ENCODE measurements at regions not wholly inside any gene's neighbourhood (a gene's known extent, or its start where the extent isn't known, plus 50 kb on each side); places are given as distances from the start of the nearest gene placed in this dataset.
"Not testable (repeated sequence)": the region's sequence is repeated elsewhere in the genome, so short reads cannot be mapped to it uniquely, and the experiment has no call there.

GRCh38 chr14:53217316-53217994 is 64.3 kb upstream of the DDHD1 start (continued):
- TF ChIP-seq USF2 (IDR thresholded peaks at IDR 0.05; ENCODE audit: low read length): peak; percentile 47
- TF ChIP-seq EP300 (IDR thresholded peaks at IDR 0.05; ENCODE audit: borderline replicate concordance in 1 of 2, low read depth in 2 of 2, low read length in 2 of 2): 0 out of 3 replicates have a peak, but pooled peaks of 1 of the 2 experiments have one; percentile 38
- peak; percentile 63; the same call in 1 of the 2 replicates for TF ChIP-seq PHF8 (conservative IDR thresholded peaks at IDR 0.05; ENCODE audit: low read depth, low read length)
- TF ChIP-seq ASH2L (IDR thresholded peaks at IDR 0.05; ENCODE audit: low read length): peak; percentile 71
- peak; percentile 54 to 67 for TF ChIP-seq POLR2A (IDR thresholded peaks at IDR 0.05; ENCODE audit: control extremely low read depth in 1 of 2, low read depth in 2 of 2, low read length in 2 of 2)
- TF ChIP-seq TBP (IDR thresholded peaks at IDR 0.05; ENCODE audit: low read depth, low read length): peak; percentile 86

GRCh38 chr14:53216955-53217315 is 63.8 kb upstream of the DDHD1 start:
- H3K36me3 ChIP-seq (ENCODE audit: control insufficient read depth in 2 of 4, insufficient read depth in 4 of 4, low read length in 3 of 4); H4K20me1 ChIP-seq (replicated peaks in 1 of 2; ENCODE audit: control insufficient read depth in 1 of 2, insufficient read depth in 2 of 2, low read length in 2 of 2); H2BK15ac ChIP-seq (ENCODE audit: low read length); H2BK5ac ChIP-seq (ENCODE audit: low read depth, low read length); H3K23ac ChIP-seq (ENCODE audit: insufficient read length); H2BK12ac ChIP-seq (ENCODE audit: low read depth, low read length); H4K5ac ChIP-seq (ENCODE audit: insufficient read length, low read depth, low read length); H3K56ac ChIP-seq (replicated peaks; ENCODE audit: insufficient read length, low read depth, low read length); H3K4me1 ChIP-seq (replicated peaks in 1 of 4; ENCODE audit: control insufficient read depth in 3 of 4, insufficient read depth in 4 of 4, low read length in 3 of 4); H4K8ac ChIP-seq (ENCODE audit: extremely low read depth, insufficient read depth, low read length); H3K27ac ChIP-seq (ENCODE audit: low read depth, low read length); H3K79me1 ChIP-seq (ENCODE audit: low read depth, low read length); H3K79me2 ChIP-seq (ENCODE audit: control insufficient read depth in 1 of 2, insufficient read depth in 2 of 2, low read length in 2 of 2); H4K91ac ChIP-seq (replicated peaks; ENCODE audit: insufficient read length, low read length); H3K9ac ChIP-seq (replicated peaks in 1 of 4; ENCODE audit: extremely low read depth in 1 of 4, low read depth in 3 of 4, low read length in 3 of 4); H2AK5ac ChIP-seq (ENCODE audit: low read depth, low read length); H3K9me3 ChIP-seq (ENCODE audit: insufficient read depth in 2 of 2, low read depth in 1 of 2, low read length in 1 of 2); H3K4ac ChIP-seq (replicated peaks; ENCODE audit: insufficient read length, low read depth, low read length); H3K14ac ChIP-seq (ENCODE audit: insufficient read length); FAIRE-seq; H3K27me3 ChIP-seq (replicated peaks in 1 of 4; ENCODE audit: control insufficient read depth in 3 of 4, extremely low read depth in 1 of 4, insufficient read depth in 3 of 4, low read length in 3 of 4); H2BK120ac ChIP-seq (replicated peaks; ENCODE audit: low read depth, low read length); H3K18ac ChIP-seq (ENCODE audit: extremely low read depth, low read length); H2BK20ac ChIP-seq (ENCODE audit: low read length); H3K23me2 ChIP-seq (ENCODE audit: low read depth, low read length); DNase-seq (ENCODE audit: low read depth in 1 of 2, low spot score in 2 of 2): not testable (repeated sequence)
- Histone ChIP-seq H3K4me2 (ENCODE audit: insufficient read depth in 1 of 2, low read depth in 2 of 2, low read length in 2 of 2) (peak overlapping the region; percentile 44 to 56; a peak in 2 of 4 replicates), H3K4me3 (ENCODE audit: extremely low read depth in 1 of 4, insufficient read depth in 2 of 4, low read depth in 3 of 4, low read length in 4 of 4) (peak overlapping the region; percentile 49 to 71 (median 54); a peak in 6 of 8 replicates), H2AFZ (ENCODE audit: low read length) (peak overlapping the region; percentile 94; the same call in 1 of the 2 replicates)
- 92% methylated on average over 1 of the region's 1 CpG; no CpG with 5 or more reads in 1 of the 2 experiments for WGBS, 2 experiments (ENCODE audit: extremely low coverage in 1 of 2, insufficient coverage in 1 of 2, insufficient read length in 1 of 2, insufficient replicate concordance in 2 of 2, low coverage in 1 of 2, low lambda C conversion rate in 2 of 2, missing lambda C conversion rate in 1 of 2)
- CTCF ChIA-PET (ENCODE audit: partially characterized antibody): interaction anchor here (0.7 to 1.9 kb wide), 11 partner anchors 10 to 256 kb away, joined by 3 to 9 read pairs (median 3); partner anchors contain the start of gene DDHD1
- POLR2A ChIA-PET (ENCODE audit: partially characterized antibody): interaction anchor here (1.3 to 1.6 kb wide), 2 partner anchors 36 to 65 kb away, joined by 3 to 7 read pairs; partner anchors contain the start of gene DDHD1

All from H1 (cell line).